ENCODE measurements at regions not wholly inside any gene's neighbourhood (a gene's known extent, or its start where the extent isn't known, plus 50 kb on each side); places are given as distances from the start of the nearest gene placed in this dataset.

GRCh38 chr3:31358473-31359070 is 174.2 kb upstream of the STT3B start:
- Histone ChIP-seq H3K4me2 (ENCODE audit: low read depth, low read length, poor library complexity, severe bottlenecking) (no peak overlapping the region), H3K27me3 (ENCODE audit: low read length) (no peaks in the 10 kb centered on the region), H3K9me2 (replicated peaks; ENCODE audit: insufficient read depth, low read length) (no peaks in the 10 kb centered on the region), H3K4me1 (ENCODE audit: low read length) (no peaks in the 10 kb centered on the region), H3K27ac (ENCODE audit: low read length) (no peak overlapping the region), H3K9me3 (ENCODE audit: low read length) (no peaks in the 10 kb centered on the region), H3K4me3 (ENCODE audit: low read length) (no peak overlapping the region), H4K20me1 (ENCODE audit: insufficient read depth, low read depth, low read length) (peaks cover 3% of the 10 kb centered on the region; the same call in 1 of the 2 replicates), H3K9ac (ENCODE audit: low read length) (no peak overlapping the region), H3K79me2 (ENCODE audit: low read length) (no peaks in the 10 kb centered on the region), H3K36me3 (ENCODE audit: insufficient read depth, low read length) (no peaks in the 10 kb centered on the region), H2AFZ (ENCODE audit: low read length) (no peak overlapping the region)
- no peak for DNase-seq

GRCh38 chr3:31361371-31362273 is 171.1 kb upstream of the STT3B start:
- no peak overlapping the region for H2AFZ ChIP-seq (ENCODE audit: low read length)
- H3K4me3 ChIP-seq (ENCODE audit: low read length) = no peak overlapping the region
- H3K79me2 ChIP-seq (ENCODE audit: low read length) = no peaks in the 10 kb centered on the region
- peaks cover 3% of the 10 kb centered on the region; the same call in 1 of the 2 replicates for H4K20me1 ChIP-seq (ENCODE audit: insufficient read depth, low read depth, low read length)
- H3K9me2 ChIP-seq (replicated peaks; ENCODE audit: insufficient read depth, low read length) = no peaks in the 10 kb centered on the region
- no peaks in the 10 kb centered on the region for H3K9me3 ChIP-seq (ENCODE audit: low read length)
- H3K9ac ChIP-seq (ENCODE audit: low read length) = no peak overlapping the region
- H3K4me1 ChIP-seq (ENCODE audit: low read length) = no peaks in the 10 kb centered on the region
- no peak for DNase-seq
- no peak overlapping the region for H3K27ac ChIP-seq (ENCODE audit: low read length)
- no peaks in the 10 kb centered on the region for H3K36me3 ChIP-seq (ENCODE audit: insufficient read depth, low read length)
- H3K27me3 ChIP-seq (ENCODE audit: low read length) = no peaks in the 10 kb centered on the region
- no peak overlapping the region for H3K4me2 ChIP-seq (ENCODE audit: low read depth, low read length, poor library complexity, severe bottlenecking)

GRCh38 chr3:31364188-31364587 is 168.5 kb upstream of the STT3B start:
- no peak overlapping the region for H3K27ac ChIP-seq (ENCODE audit: low read length)
- no peaks in the 10 kb centered on the region for H3K9me3 ChIP-seq (ENCODE audit: low read length)
- H3K4me2 ChIP-seq (ENCODE audit: low read depth, low read length, poor library complexity, severe bottlenecking) = no peak overlapping the region
- no peak overlapping the region for H3K4me3 ChIP-seq (ENCODE audit: low read length)
- H4K20me1 ChIP-seq (ENCODE audit: insufficient read depth, low read depth, low read length) = peaks cover 3% of the 10 kb centered on the region; the same call in 1 of the 2 replicates
- H3K4me1 ChIP-seq (ENCODE audit: low read length) = no peaks in the 10 kb centered on the region
- H3K27me3 ChIP-seq (ENCODE audit: low read length) = no peaks in the 10 kb centered on the region
- H3K9me2 ChIP-seq (replicated peaks; ENCODE audit: insufficient read depth, low read length) = no peaks in the 10 kb centered on the region
- no peak for DNase-seq
- H2AFZ ChIP-seq (ENCODE audit: low read length) = no peak overlapping the region
- H3K9ac ChIP-seq (ENCODE audit: low read length) = no peak overlapping the region
- no peaks in the 10 kb centered on the region for H3K36me3 ChIP-seq (ENCODE audit: insufficient read depth, low read length)
- H3K79me2 ChIP-seq (ENCODE audit: low read length) = no peaks in the 10 kb centered on the region

GRCh38 chr3:31364711-31365110 is 168.0 kb upstream of the STT3B start:
- no peak for DNase-seq
- H3K4me2 ChIP-seq (ENCODE audit: low read depth, low read length, poor library complexity, severe bottlenecking) = no peak overlapping the region
- no peak overlapping the region for H3K9ac ChIP-seq (ENCODE audit: low read length)
- no peaks in the 10 kb centered on the region for H3K36me3 ChIP-seq (ENCODE audit: insufficient read depth, low read length)
- no peaks in the 10 kb centered on the region for H3K4me1 ChIP-seq (ENCODE audit: low read length)
- peaks cover 3% of the 10 kb centered on the region; the same call in 1 of the 2 replicates for H4K20me1 ChIP-seq (ENCODE audit: insufficient read depth, low read depth, low read length)
- no peaks in the 10 kb centered on the region for H3K79me2 ChIP-seq (ENCODE audit: low read length)
- H3K27me3 ChIP-seq (ENCODE audit: low read length) = no peaks in the 10 kb centered on the region
- no peaks in the 10 kb centered on the region for H3K9me3 ChIP-seq (ENCODE audit: low read length)
- no peak overlapping the region for H2AFZ ChIP-seq (ENCODE audit: low read length)
- no peaks in the 10 kb centered on the region for H3K9me2 ChIP-seq (replicated peaks; ENCODE audit: insufficient read depth, low read length)
- H3K27ac ChIP-seq (ENCODE audit: low read length) = no peak overlapping the region
- H3K4me3 ChIP-seq (ENCODE audit: low read length) = no peak overlapping the region

GRCh38 chr3:31367518-31367917 is 165.2 kb upstream of the STT3B start:
- no peak for DNase-seq
- Histone ChIP-seq H3K27me3 (ENCODE audit: low read length) (no peaks in the 10 kb centered on the region), H2AFZ (ENCODE audit: low read length) (no peak overlapping the region), H3K36me3 (ENCODE audit: insufficient read depth, low read length) (no peaks in the 10 kb centered on the region), H3K9me2 (replicated peaks; ENCODE audit: insufficient read depth, low read length) (no peaks in the 10 kb centered on the region), H3K4me2 (ENCODE audit: low read depth, low read length, poor library complexity, severe bottlenecking) (no peak overlapping the region), H4K20me1 (ENCODE audit: insufficient read depth, low read depth, low read length) (no peaks in the 10 kb centered on the region), H3K27ac (ENCODE audit: low read length) (no peak overlapping the region), H3K79me2 (ENCODE audit: low read length) (no peaks in the 10 kb centered on the region), H3K4me1 (ENCODE audit: low read length) (no peaks in the 10 kb centered on the region), H3K9ac (ENCODE audit: low read length) (no peak overlapping the region), H3K9me3 (ENCODE audit: low read length) (no peaks in the 10 kb centered on the region), H3K4me3 (ENCODE audit: low read length) (no peak overlapping the region)

GRCh38 chr3:31369637-31370379 is 162.9 kb upstream of the STT3B start:
- Histone ChIP-seq H4K20me1 (ENCODE audit: insufficient read depth, low read depth, low read length) (no peaks in the 10 kb centered on the region), H3K27ac (ENCODE audit: low read length) (no peak overlapping the region), H3K4me1 (ENCODE audit: low read length) (no peaks in the 10 kb centered on the region), H2AFZ (ENCODE audit: low read length) (no peak overlapping the region), H3K9me2 (replicated peaks; ENCODE audit: insufficient read depth, low read length) (no peaks in the 10 kb centered on the region), H3K79me2 (ENCODE audit: low read length) (no peaks in the 10 kb centered on the region), H3K9ac (ENCODE audit: low read length) (no peak overlapping the region), H3K27me3 (ENCODE audit: low read length) (no peaks in the 10 kb centered on the region), H3K9me3 (ENCODE audit: low read length) (no peaks in the 10 kb centered on the region), H3K36me3 (ENCODE audit: insufficient read depth, low read length) (no peaks in the 10 kb centered on the region), H3K4me2 (ENCODE audit: low read depth, low read length, poor library complexity, severe bottlenecking) (no peak overlapping the region), H3K4me3 (ENCODE audit: low read length) (no peak overlapping the region)
- DNase-seq = no peak

- Histone ChIP-seq H2AFZ (ENCODE audit: low read length) (no peak overlapping the region), H3K4me1 (ENCODE audit: low read length) (no peaks in the 10 kb centered on the region), H3K4me2 (ENCODE audit: low read depth, low read length, poor library complexity, severe bottlenecking) (no peak overlapping the region), H3K79me2 (ENCODE audit: low read length) (no peaks in the 10 kb centered on the region), H4K20me1 (ENCODE audit: insufficient read depth, low read depth, low read length) (no peaks in the 10 kb centered on the region), H3K9me3 (ENCODE audit: low read length) (no peaks in the 10 kb centered on the region), H3K36me3 (ENCODE audit: insufficient read depth, low read length) (no peaks in the 10 kb centered on the region), H3K9ac (ENCODE audit: low read length) (no peak overlapping the region), H3K9me2 (replicated peaks; ENCODE audit: insufficient read depth, low read length) (no peaks in the 10 kb centered on the region), H3K27me3 (ENCODE audit: low read length) (no peaks in the 10 kb centered on the region), H3K27ac (ENCODE audit: low read length) (no peak overlapping the region), H3K4me3 (ENCODE audit: low read length) (no peak overlapping the region)
- DNase-seq = no peak
These were observed 162.4 kb upstream of the STT3B start for GRCh38 chr3:31370380-31370666.

GRCh38 chr3:31370681-31371080 is 162.0 kb upstream of the STT3B start:
- H3K9ac ChIP-seq (ENCODE audit: low read length) = no peak overlapping the region
- no peaks in the 10 kb centered on the region for H3K9me2 ChIP-seq (replicated peaks; ENCODE audit: insufficient read depth, low read length)
- H3K4me1 ChIP-seq (ENCODE audit: low read length) = no peaks in the 10 kb centered on the region
- H3K4me3 ChIP-seq (ENCODE audit: low read length) = no peak overlapping the region
- H3K27me3 ChIP-seq (ENCODE audit: low read length) = no peaks in the 10 kb centered on the region
- H3K4me2 ChIP-seq (ENCODE audit: low read depth, low read length, poor library complexity, severe bottlenecking) = no peak overlapping the region
- no peak overlapping the region for H3K27ac ChIP-seq (ENCODE audit: low read length)
- H4K20me1 ChIP-seq (ENCODE audit: insufficient read depth, low read depth, low read length) = no peaks in the 10 kb centered on the region
- no peaks in the 10 kb centered on the region for H3K9me3 ChIP-seq (ENCODE audit: low read length)
- no peaks in the 10 kb centered on the region for H3K79me2 ChIP-seq (ENCODE audit: low read length)
- DNase-seq = no peak
- H3K36me3 ChIP-seq (ENCODE audit: insufficient read depth, low read length) = no peaks in the 10 kb centered on the region
- H2AFZ ChIP-seq (ENCODE audit: low read length) = no peak overlapping the region
